ENCODE measurements at regions not wholly inside any gene's neighbourhood (a gene's known extent, or its start where the extent isn't known, plus 50 kb on each side); places are given as distances from the start of the nearest gene placed in this dataset.
"Not testable (repeated sequence)": the region's sequence is repeated elsewhere in the genome, so short reads cannot be mapped to it uniquely, and the experiment has no call there.

- not testable (repeated sequence) for DNase-seq (ENCODE audit: low read depth in 2 of 2)
These were observed 252.3 kb upstream of the CTNNB1 start for GRCh38 chr3:40947022-40947421.

GRCh38 chr3:40949347-40949746, 250.0 kb upstream of the CTNNB1 start:
- DNase-seq (ENCODE audit: low read depth in 2 of 2) = not testable (repeated sequence)

- DNase-seq (ENCODE audit: low read depth in 2 of 2) = peak; percentile 37 to 39
These were observed 247.7 kb upstream of the CTNNB1 start for GRCh38 chr3:40951636-40952035.

GRCh38 chr3:40961104-40961857, 238.0 kb upstream of the CTNNB1 start:
- DNase-seq (ENCODE audit: low read depth in 2 of 2) = no peak

- no peak for DNase-seq (ENCODE audit: low read depth in 2 of 2)
These were observed 236.6 kb upstream of the CTNNB1 start for GRCh38 chr3:40962721-40963120.

GRCh38 chr3:40968666-40969065, 230.6 kb upstream of the CTNNB1 start:
- DNase-seq (ENCODE audit: low read depth in 2 of 2) = no peak

GRCh38 chr3:40969341-40969740, 230.0 kb upstream of the CTNNB1 start:
- DNase-seq (ENCODE audit: low read depth in 2 of 2) = no peak

GRCh38 chr3:40969756-40970466, 229.4 kb upstream of the CTNNB1 start:
- no peak for DNase-seq (ENCODE audit: low read depth in 2 of 2)

GRCh38 chr3:40971191-40972168, 227.8 kb upstream of the CTNNB1 start:
- peak; percentile 31 to 40 for DNase-seq (ENCODE audit: low read depth in 2 of 2)

GRCh38 chr3:40972350-40972749, 227.0 kb upstream of the CTNNB1 start:
- no peak for DNase-seq (ENCODE audit: low read depth in 2 of 2)

- no peak for DNase-seq (ENCODE audit: low read depth in 2 of 2)
These were observed 226.2 kb upstream of the CTNNB1 start for GRCh38 chr3:40973141-40973540.

- DNase-seq (ENCODE audit: low read depth in 2 of 2) = no peak
These were observed 223.6 kb upstream of the CTNNB1 start for GRCh38 chr3:40975711-40976121.

GRCh38 chr3:40976241-40976640, 223.1 kb upstream of the CTNNB1 start:
- no peak for DNase-seq (ENCODE audit: low read depth in 2 of 2)

GRCh38 chr3:40978442-40978841, 220.9 kb upstream of the CTNNB1 start:
- DNase-seq (ENCODE audit: low read depth in 2 of 2) = no peak

GRCh38 chr3:40979962-40980361, 219.3 kb upstream of the CTNNB1 start:
- no peak for DNase-seq (ENCODE audit: low read depth in 2 of 2)

GRCh38 chr3:40980467-40980866, 218.8 kb upstream of the CTNNB1 start:
- no peak for DNase-seq (ENCODE audit: low read depth in 2 of 2)

- no peak for DNase-seq (ENCODE audit: low read depth in 2 of 2)
These were observed 214.1 kb upstream of the CTNNB1 start for GRCh38 chr3:40985195-40985594.

- no peak for DNase-seq (ENCODE audit: low read depth in 2 of 2)
These were observed 210.8 kb upstream of the CTNNB1 start for GRCh38 chr3:40988468-40988867.

- DNase-seq (ENCODE audit: low read depth in 2 of 2) = no peak
These were observed 209.9 kb upstream of the CTNNB1 start for GRCh38 chr3:40989141-40990061.

- DNase-seq (ENCODE audit: low read depth in 2 of 2) = no peak
These were observed 209.2 kb upstream of the CTNNB1 start for GRCh38 chr3:40990062-40990456.

- no peak for DNase-seq (ENCODE audit: low read depth in 2 of 2)
These were observed 207.3 kb upstream of the CTNNB1 start for GRCh38 chr3:40992023-40992422.

Data from fibroblast of skin of left quadriceps (primary cell).